ENCODE measurements at regions not wholly inside any gene's neighbourhood (a gene's known extent, or its start where the extent isn't known, plus 50 kb on each side); places are given as distances from the start of the nearest gene placed in this dataset.

DNA sequence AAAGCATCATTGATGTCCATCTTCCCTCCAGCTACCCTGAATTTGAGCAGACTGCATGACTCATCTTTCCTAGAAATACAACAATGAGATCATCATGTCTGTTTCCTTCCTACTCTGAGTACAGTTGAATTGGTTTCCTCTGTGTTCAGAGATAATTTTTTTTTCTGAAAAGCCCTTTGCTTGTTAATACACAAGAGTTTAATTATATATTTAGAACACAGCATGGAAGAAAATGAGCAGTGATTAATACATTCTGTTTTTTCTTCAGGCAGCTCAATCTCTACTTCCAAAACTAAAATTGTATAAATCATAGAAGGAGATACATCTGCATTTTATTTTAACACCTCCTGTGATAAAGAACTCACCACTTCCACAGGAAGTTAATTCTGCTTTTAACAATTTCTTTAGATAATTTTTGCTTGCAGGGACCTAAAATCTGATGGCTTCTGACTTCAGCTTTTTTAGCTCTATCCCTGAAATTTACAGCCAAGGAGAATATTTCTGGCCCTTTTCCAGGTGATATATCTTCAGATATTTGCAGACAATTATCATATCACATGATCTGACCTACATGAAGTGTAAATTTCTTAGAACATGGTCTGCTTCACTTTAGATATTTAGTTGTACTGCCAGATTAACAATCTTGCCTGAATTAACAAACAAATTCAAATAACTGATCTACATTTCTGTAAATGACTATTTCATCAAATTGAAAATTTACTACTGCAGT, 249.0 kb downstream of the TRIB2 start (continued):
- TF ChIP-seq BRD9 (IDR thresholded peaks at IDR 0.05; ENCODE audit: low read depth, partially characterized antibody) (peak; percentile 14), DPF2 (IDR thresholded peaks at IDR 0.05) (peak; percentile 98), ZNF584 (CRISPR knock-in tag; IDR thresholded peaks at IDR 0.05; ENCODE audit: low read depth) (0 out of 2 replicates have a peak, but pooled peaks have one; percentile 18), ZNF12 (CRISPR knock-in tag; IDR thresholded peaks at IDR 0.05) (no peak), SMARCE1 (IDR thresholded peaks at IDR 0.05) (peak; percentile 95), TAL1 (IDR thresholded peaks at IDR 0.05) (peak; percentile 68), HDAC3 (IDR thresholded peaks at IDR 0.05; ENCODE audit: borderline replicate concordance, partially characterized antibody) (peak; percentile 76), E2F3 (CRISPR knock-in tag; IDR thresholded peaks at IDR 0.05) (no peak), ZNF644 (tag; IDR thresholded peaks at IDR 0.05; ENCODE audit: low read depth) (0 out of 2 replicates have a peak, but pooled peaks have one; percentile 37), ZFP1 (CRISPR knock-in tag; IDR thresholded peaks at IDR 0.05) (no peak), SP1 (CRISPR knock-in tag; IDR thresholded peaks at IDR 0.05) (no peak), SRSF7 (optimal IDR thresholded peaks at IDR 0.05; ENCODE audit: low read depth, low read length) (no peak), KLF13 (tag; IDR thresholded peaks at IDR 0.05; ENCODE audit: borderline replicate concordance, low read depth) (no peak), ADNP (tag; IDR thresholded peaks at IDR 0.05) (no peak), TCF3 (CRISPR knock-in tag; IDR thresholded peaks at IDR 0.05) (peak; percentile 74), NCOA1 (IDR thresholded peaks at IDR 0.05; ENCODE audit: low read depth) (0 out of 2 replicates have a peak, but pooled peaks have one; percentile 28), FOS (IDR thresholded peaks at IDR 0.05; ENCODE audit: extremely low read depth, insufficient read length) (peak; percentile 61), FOXJ2 (tag; IDR thresholded peaks at IDR 0.05) (peak; percentile 56; the same call in 1 of the 2 replicates), ZNF445 (CRISPR knock-in tag; IDR thresholded peaks at IDR 0.05; ENCODE audit: low read depth) (no peak)
- TF ChIP-seq, protein P1, sequence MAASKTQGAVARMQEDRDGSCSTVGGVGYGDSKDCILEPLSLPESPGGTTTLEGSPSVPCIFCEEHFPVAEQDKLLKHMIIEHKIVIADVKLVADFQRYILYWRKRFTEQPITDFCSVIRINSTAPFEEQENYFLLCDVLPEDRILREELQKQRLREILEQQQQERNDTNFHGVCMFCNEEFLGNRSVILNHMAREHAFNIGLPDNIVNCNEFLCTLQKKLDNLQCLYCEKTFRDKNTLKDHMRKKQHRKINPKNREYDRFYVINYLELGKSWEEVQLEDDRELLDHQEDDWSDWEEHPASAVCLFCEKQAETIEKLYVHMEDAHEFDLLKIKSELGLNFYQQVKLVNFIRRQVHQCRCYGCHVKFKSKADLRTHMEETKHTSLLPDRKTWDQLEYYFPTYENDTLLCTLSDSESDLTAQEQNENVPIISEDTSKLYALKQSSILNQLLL (CRISPR knock-in tag; IDR thresholded peaks at IDR 0.05; ENCODE audit: borderline replicate concordance): no peak
- TF ChIP-seq, protein P2, sequence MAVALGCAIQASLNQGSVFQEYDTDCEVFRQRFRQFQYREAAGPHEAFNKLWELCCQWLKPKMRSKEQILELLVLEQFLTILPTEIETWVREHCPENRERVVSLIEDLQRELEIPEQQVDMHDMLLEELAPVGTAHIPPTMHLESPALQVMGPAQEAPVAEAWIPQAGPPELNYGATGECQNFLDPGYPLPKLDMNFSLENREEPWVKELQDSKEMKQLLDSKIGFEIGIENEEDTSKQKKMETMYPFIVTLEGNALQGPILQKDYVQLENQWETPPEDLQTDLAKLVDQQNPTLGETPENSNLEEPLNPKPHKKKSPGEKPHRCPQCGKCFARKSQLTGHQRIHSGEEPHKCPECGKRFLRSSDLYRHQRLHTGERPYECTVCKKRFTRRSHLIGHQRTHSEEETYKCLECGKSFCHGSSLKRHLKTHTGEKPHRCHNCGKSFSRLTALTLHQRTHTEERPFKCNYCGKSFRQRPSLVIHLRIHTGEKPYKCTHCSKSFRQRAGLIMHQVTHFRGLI (CRISPR knock-in tag; IDR thresholded peaks at IDR 0.05): no peak
- TF ChIP-seq, protein P3, sequence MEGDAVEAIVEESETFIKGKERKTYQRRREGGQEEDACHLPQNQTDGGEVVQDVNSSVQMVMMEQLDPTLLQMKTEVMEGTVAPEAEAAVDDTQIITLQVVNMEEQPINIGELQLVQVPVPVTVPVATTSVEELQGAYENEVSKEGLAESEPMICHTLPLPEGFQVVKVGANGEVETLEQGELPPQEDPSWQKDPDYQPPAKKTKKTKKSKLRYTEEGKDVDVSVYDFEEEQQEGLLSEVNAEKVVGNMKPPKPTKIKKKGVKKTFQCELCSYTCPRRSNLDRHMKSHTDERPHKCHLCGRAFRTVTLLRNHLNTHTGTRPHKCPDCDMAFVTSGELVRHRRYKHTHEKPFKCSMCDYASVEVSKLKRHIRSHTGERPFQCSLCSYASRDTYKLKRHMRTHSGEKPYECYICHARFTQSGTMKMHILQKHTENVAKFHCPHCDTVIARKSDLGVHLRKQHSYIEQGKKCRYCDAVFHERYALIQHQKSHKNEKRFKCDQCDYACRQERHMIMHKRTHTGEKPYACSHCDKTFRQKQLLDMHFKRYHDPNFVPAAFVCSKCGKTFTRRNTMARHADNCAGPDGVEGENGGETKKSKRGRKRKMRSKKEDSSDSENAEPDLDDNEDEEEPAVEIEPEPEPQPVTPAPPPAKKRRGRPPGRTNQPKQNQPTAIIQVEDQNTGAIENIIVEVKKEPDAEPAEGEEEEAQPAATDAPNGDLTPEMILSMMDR (IDR thresholded peaks at IDR 0.05 in 2 of 3, conservative IDR thresholded peaks at IDR 0.05 in 1 of 3; ENCODE audit: insufficient read depth in 2 of 3, low read depth in 1 of 3, low read length in 3 of 3): no peak
- TF ChIP-seq, protein P4, sequence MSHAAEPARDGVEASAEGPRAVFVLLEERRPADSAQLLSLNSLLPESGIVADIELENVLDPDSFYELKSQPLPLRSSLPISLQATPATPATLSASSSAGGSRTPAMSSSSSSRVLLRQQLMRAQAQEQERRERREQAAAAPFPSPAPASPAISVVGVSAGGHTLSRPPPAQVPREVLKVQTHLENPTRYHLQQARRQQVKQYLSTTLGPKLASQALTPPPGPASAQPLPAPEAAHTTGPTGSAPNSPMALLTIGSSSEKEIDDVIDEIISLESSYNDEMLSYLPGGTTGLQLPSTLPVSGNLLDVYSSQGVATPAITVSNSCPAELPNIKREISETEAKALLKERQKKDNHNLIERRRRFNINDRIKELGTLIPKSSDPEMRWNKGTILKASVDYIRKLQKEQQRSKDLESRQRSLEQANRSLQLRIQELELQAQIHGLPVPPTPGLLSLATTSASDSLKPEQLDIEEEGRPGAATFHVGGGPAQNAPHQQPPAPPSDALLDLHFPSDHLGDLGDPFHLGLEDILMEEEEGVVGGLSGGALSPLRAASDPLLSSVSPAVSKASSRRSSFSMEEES (CRISPR knock-in tag; IDR thresholded peaks at IDR 0.05): peak; percentile 77
